B cell (primary cell): ENCODE measurements at regions not wholly inside any gene's neighbourhood (a gene's known extent, or its start where the extent isn't known, plus 50 kb on each side); places are given as distances from the start of the nearest gene placed in this dataset.

Experiments
- ATAC-seq: fragments of 200-7000 bp; cut with Tn5 transposase; one replicate; pipeline ENCODE4 v1.10.0; 2021; ENCODE audit warnings: low read depth, mild to moderate bottlenecking, moderate number of reproducible peaks, moderate library complexity
- CTCF ChIA-PET: fragments of 350-600 bp; sonication (Branson Sonifier 250); formaldehyde crosslinking; loops from one replicate; lab custom pipeline; 2021; ENCODE audit warnings: antibody characterized with exemption, inconsistent platforms; lab: Charles Lee
- POLR2A ChIA-PET: fragments of 350-600 bp; sonication (Branson Sonifier 250); formaldehyde crosslinking; loops from one replicate; lab custom pipeline; 2021; ENCODE audit warnings: antibody characterized with exemption; lab: Charles Lee
- DNase-seq: peaks from one replicate; pipeline ENCODE4 v3.0.0; 2013
- H2AFZ ChIP-seq: 2 replicates; pipeline ENCODE4 v1.6.1; 2012; ENCODE audit warnings: mild to moderate bottlenecking, low read depth, low read length; ENCODE audit not compliant: insufficient read depth, poor library complexity, severe bottlenecking
- H3K27ac ChIP-seq, 2 donors: 1 replicate in 1 of 2; 2 replicates in 1 of 2; pipeline ENCODE4 v1.5.1; 2012 to 2013; ENCODE audit warnings: low read length in 2 of 2, mild to moderate bottlenecking in 2 of 2, moderate library complexity in 1 of 2
- H3K27me3 ChIP-seq, 4 experiments: fragments of 200-600 bp in 1 of 4; sonication (generic) in 1 of 4; replicated peaks in 1 of 4; 1 replicate in 2 of 4; 2 replicates in 2 of 4; pipeline versions ENCODE4 v1.6.1 to v1.7.0; 2013 to 2016; ENCODE audit warnings: low read length in 3 of 4, mild to moderate bottlenecking in 2 of 4, mixed read lengths in 1 of 4, moderate library complexity in 1 of 4; ENCODE audit not compliant: insufficient read depth in 4 of 4, control insufficient read depth in 3 of 4; ENCODE audit errors: control extremely low read depth in 1 of 4
- H3K36me3 ChIP-seq, 2 experiments: replicated peaks in 1 of 2; 1 replicate in 1 of 2; 2 replicates in 1 of 2; pipeline versions ENCODE4 v1.6.1 to v1.7.1; 2013; ENCODE audit warnings: low read length in 1 of 2; ENCODE audit not compliant: insufficient read depth in 2 of 2, control insufficient read depth in 1 of 2; ENCODE audit errors: control extremely low read depth in 1 of 2, extremely low read depth in 1 of 2
- H3K4me1 ChIP-seq, 2 donors: fragments of 200-600 bp in 1 of 2; sonication (generic) in 1 of 2; 1 replicate in 1 of 2; 2 replicates in 1 of 2; pipeline versions ENCODE4 v1.5.1 to v1.6.1; 2013 to 2017; ENCODE audit warnings: low read length in 2 of 2; ENCODE audit not compliant: control insufficient read depth in 2 of 2, insufficient read depth in 2 of 2
- H3K4me2 ChIP-seq: replicated peaks from 2 replicates; pipeline ENCODE3; 2012; ENCODE audit warnings: mild to moderate bottlenecking, low read depth, low read length; ENCODE audit not compliant: poor library complexity, severe bottlenecking
- H3K4me3 ChIP-seq, 5 experiments: fragments of 200-600 bp in 1 of 5; sonication (generic) in 1 of 5; 1 replicate in 3 of 5; 2 replicates in 2 of 5; pipeline versions ENCODE4 v1.5.1 to v1.7.0; 2011 to 2016; ENCODE audit warnings: low read length in 4 of 5, mild to moderate bottlenecking in 4 of 5, low read depth in 2 of 5, control low read depth in 1 of 5, moderate library complexity in 1 of 5; ENCODE audit not compliant: insufficient read depth in 1 of 5; ENCODE audit errors: control extremely low read depth in 1 of 5, extremely low read depth in 1 of 5
- H3K79me2 ChIP-seq: fragments of 200-600 bp; sonication (generic); one replicate; pipeline ENCODE4 v1.6.0; 2016; ENCODE audit warnings: low read length; ENCODE audit not compliant: control insufficient read depth, insufficient read depth
- H3K9ac ChIP-seq: fragments of 200-600 bp; sonication (generic); 2 replicates; pipeline ENCODE4 v1.6.1; 2017; ENCODE audit warnings: mild to moderate bottlenecking, low read length, moderate library complexity
- H3K9me3 ChIP-seq, 3 donors: one replicate each; pipeline versions ENCODE4 v1.6.1 to v1.7.1; 2013; ENCODE audit warnings: low read length in 2 of 3; ENCODE audit not compliant: control insufficient read depth in 2 of 3, insufficient read depth in 1 of 3; ENCODE audit errors: control extremely low read depth in 1 of 3
- H4K20me1 ChIP-seq: 2 replicates; pipeline ENCODE4 v1.6.0; 2012; ENCODE audit warnings: mild to moderate bottlenecking, low read length; ENCODE audit not compliant: insufficient read depth, control insufficient read depth, poor library complexity, severe bottlenecking
- H3K27ac Mint-ChIP-seq: one replicate; pipeline ENCODE4 v1.8.0; 2021; ENCODE audit warnings: mixed read lengths
- H3K27me3 Mint-ChIP-seq: one replicate; pipeline ENCODE4 v1.8.0; 2021; ENCODE audit warnings: mixed read lengths
- H3K4me1 Mint-ChIP-seq: one replicate; pipeline ENCODE4 v1.8.0; 2021; ENCODE audit warnings: mixed read lengths
- H3K4me3 Mint-ChIP-seq: one replicate; pipeline ENCODE4 v1.8.0; 2021; ENCODE audit warnings: mixed read lengths
- H3K9me3 Mint-ChIP-seq: one replicate; pipeline ENCODE4 v1.8.0; 2022; ENCODE audit warnings: mixed read lengths; ENCODE audit not compliant: insufficient read depth
- CTCF ChIP-seq: fragments of 200-600 bp; IDR thresholded peaks from one replicate; pipeline ENCODE4 v1.8.0; 2022; ENCODE audit warnings: antibody characterized with exemption, mild to moderate bottlenecking
- EZH2 ChIP-seq: IDR thresholded peaks from 2 replicates; pipeline ENCODE4 v1.6.1; 2012; ENCODE audit warnings: borderline replicate concordance, low read depth, mild to moderate bottlenecking, moderate library complexity, low read length; ENCODE audit not compliant: insufficient read depth, poor library complexity, severe bottlenecking
- WGBS: methylation state at CpG from one replicate; pipeline ENCODE4 v1.1.5; 2013; ENCODE audit warnings: missing lambda C conversion rate; ENCODE audit not compliant: insufficient coverage; 5-methylcytosine and 5-hydroxymethylcytosine counted together
- intact Hi-C: fragments of 100-400 bp; cut with micrococcal nuclease; formaldehyde crosslinking; loops from one replicate; pipeline ENCODE4 v1.10.0; 2022

- ATAC-seq = no peak
- no peaks in the 10 kb centered on the region for H3K9me3 Mint-ChIP-seq
- POLR2A ChIA-PET = no interaction called here
These were observed 787.6 kb upstream of the CELF4 start for GRCh38 chr18:38353149-38353548.

GRCh38 chr18:38350141-38350540 is 784.5 kb upstream of the CELF4 start:
- Histone ChIP-seq H3K9me3 (peaks cover 0 to 4% (median 0%) of the 10 kb centered on the region in 3 donors), H3K4me2 (no peak overlapping the region), H4K20me1 (no peaks in the 10 kb centered on the region), H2AFZ (no peak overlapping the region), H3K79me2 (no peaks in the 10 kb centered on the region), H3K27ac (no peak overlapping the region), H3K9ac (no peak overlapping the region), H3K4me3 (no peak overlapping the region), H3K4me1 (no peaks in the 10 kb centered on the region), H3K36me3 (no peaks in the 10 kb centered on the region), H3K27me3 (no peaks in the 10 kb centered on the region)
- TF ChIP-seq EZH2 (no peak), CTCF (no peak)
- WGBS = 100% methylated on average over 1 of the region's 2 CpGs
- ATAC-seq (no peak), DNase-seq (no peak)
- POLR2A ChIA-PET = no interaction called here
- Mint-ChIP-seq H3K4me3 (no peak overlapping the region), H3K27ac (no peak overlapping the region), H3K9me3 (peaks cover 3% of the 10 kb centered on the region), H3K27me3 (no peaks in the 10 kb centered on the region), H3K4me1 (no peaks in the 10 kb centered on the region)
- intact Hi-C loops = no loop called here
- CTCF ChIA-PET = no interaction called here

More at GRCh38 chr18:38353149-38353548, 787.6 kb upstream of the CELF4 start:
- no peak overlapping the region for H3K27ac Mint-ChIP-seq
- no peak overlapping the region for H3K4me2 ChIP-seq
- H3K4me3 Mint-ChIP-seq = no peak overlapping the region
- H3K27ac ChIP-seq = no peak overlapping the region
- DNase-seq = no peak
- no peaks in the 10 kb centered on the region for H3K36me3 ChIP-seq
- H4K20me1 ChIP-seq = no peaks in the 10 kb centered on the region
- H3K27me3 Mint-ChIP-seq = no peaks in the 10 kb centered on the region
- H3K9me3 ChIP-seq = peaks cover 0 to 4% (median 0%) of the 10 kb centered on the region in 3 donors
- no peak overlapping the region for H3K4me3 ChIP-seq
- H3K4me1 Mint-ChIP-seq = no peaks in the 10 kb centered on the region
- intact Hi-C loops = no loop called here
- H3K27me3 ChIP-seq = no peaks in the 10 kb centered on the region
- TF ChIP-seq EZH2 = no peak
- TF ChIP-seq CTCF = no peak
- CTCF ChIA-PET = no interaction called here
- H2AFZ ChIP-seq = no peak overlapping the region
- no peak overlapping the region for H3K9ac ChIP-seq
- no peaks in the 10 kb centered on the region for H3K4me1 ChIP-seq
- no peaks in the 10 kb centered on the region for H3K79me2 ChIP-seq
